ENCODE measurements at regions not wholly inside any gene's neighbourhood (a gene's known extent, or its start where the extent isn't known, plus 50 kb on each side); places are given as distances from the start of the nearest gene placed in this dataset.

GRCh38 chr3:151969026-151969642 is 95.7 kb downstream of the SUCNR1 start:
- TF ChIP-seq CTCF (IDR thresholded peaks at IDR 0.05) (no peak), POLR2AphosphoS5 (IDR thresholded peaks at IDR 0.05) (no peak), POLR2A (IDR thresholded peaks at IDR 0.05) (no peak)

All from gastroesophageal sphincter (tissue), 3 donors.